ENCODE measurements at regions not wholly inside any gene's neighbourhood (a gene's known extent, or its start where the extent isn't known, plus 50 kb on each side); places are given as distances from the start of the nearest gene placed in this dataset.

GRCh38 chr1:193589597-193590040 lies 403.2 kb upstream of the B3GALT2 start:
- H3K4me1 Mint-ChIP-seq (ENCODE audit: low read depth): peaks cover 10% of the 10 kb centered on the region
- CTCF ChIA-PET: interaction anchor here (1.0 kb wide), 1 partner anchor 64 kb away, joined by 4 read pairs; no protein-coding TSS in a partner anchor
- H3K27ac Mint-ChIP-seq: no peak overlapping the region
- no peaks in the 10 kb centered on the region for H3K9me3 Mint-ChIP-seq
- H3K36me3 Mint-ChIP-seq (ENCODE audit: low read depth): no peaks in the 10 kb centered on the region
- no peak for ATAC-seq
- POLR2A ChIA-PET: no interaction called here
- DNase-seq: no peak
- no peaks in the 10 kb centered on the region for H3K27me3 Mint-ChIP-seq
- intact Hi-C loops (cut with micrococcal nuclease): no loop called here
- TF ChIP-seq, protein P1, sequence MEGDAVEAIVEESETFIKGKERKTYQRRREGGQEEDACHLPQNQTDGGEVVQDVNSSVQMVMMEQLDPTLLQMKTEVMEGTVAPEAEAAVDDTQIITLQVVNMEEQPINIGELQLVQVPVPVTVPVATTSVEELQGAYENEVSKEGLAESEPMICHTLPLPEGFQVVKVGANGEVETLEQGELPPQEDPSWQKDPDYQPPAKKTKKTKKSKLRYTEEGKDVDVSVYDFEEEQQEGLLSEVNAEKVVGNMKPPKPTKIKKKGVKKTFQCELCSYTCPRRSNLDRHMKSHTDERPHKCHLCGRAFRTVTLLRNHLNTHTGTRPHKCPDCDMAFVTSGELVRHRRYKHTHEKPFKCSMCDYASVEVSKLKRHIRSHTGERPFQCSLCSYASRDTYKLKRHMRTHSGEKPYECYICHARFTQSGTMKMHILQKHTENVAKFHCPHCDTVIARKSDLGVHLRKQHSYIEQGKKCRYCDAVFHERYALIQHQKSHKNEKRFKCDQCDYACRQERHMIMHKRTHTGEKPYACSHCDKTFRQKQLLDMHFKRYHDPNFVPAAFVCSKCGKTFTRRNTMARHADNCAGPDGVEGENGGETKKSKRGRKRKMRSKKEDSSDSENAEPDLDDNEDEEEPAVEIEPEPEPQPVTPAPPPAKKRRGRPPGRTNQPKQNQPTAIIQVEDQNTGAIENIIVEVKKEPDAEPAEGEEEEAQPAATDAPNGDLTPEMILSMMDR (IDR thresholded peaks at IDR 0.05): no peak
- H3K4me3 Mint-ChIP-seq: no peak overlapping the region

DNA sequence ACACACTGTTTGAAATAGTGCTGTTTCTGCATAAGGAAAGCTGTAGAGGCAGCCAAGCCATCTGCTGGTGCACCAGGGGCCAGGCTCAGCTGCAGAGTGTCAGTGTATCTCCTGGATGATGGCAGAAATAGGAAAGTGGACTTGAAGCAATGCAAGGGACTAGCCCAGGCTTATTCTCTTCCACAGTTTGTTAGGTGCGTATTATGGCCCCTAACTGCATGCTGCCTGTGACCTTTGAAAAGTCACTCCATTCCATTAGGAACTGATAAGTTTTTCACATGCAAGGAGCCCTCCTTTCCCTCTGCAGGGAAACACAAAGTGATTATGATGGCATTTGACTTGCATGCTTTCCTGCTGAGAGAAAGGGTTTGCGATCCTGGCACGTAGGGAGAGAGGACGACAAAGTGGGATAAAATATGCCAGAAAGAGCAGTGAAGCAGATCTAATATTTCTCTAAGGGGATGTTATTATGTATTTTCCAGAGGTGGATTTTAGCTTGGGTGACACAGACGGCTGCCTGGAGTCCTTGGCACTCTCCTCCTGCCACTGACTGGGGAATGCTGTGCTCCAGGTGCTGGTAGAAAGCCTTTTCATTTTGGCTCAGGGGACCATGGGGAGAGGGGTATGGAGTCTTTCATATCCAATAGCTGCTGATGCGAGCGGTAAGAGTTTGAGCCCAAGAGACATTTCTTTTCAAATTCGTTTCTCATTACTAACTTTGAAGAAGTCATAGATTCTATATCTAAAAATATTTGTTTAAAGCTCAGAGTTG lies 402.1 kb upstream of the B3GALT2 start:
- Mint-ChIP-seq H3K36me3 (ENCODE audit: low read depth) (no peaks in the 10 kb centered on the region), H3K4me1 (ENCODE audit: low read depth) (peaks cover 10% of the 10 kb centered on the region), H3K27ac (no peak overlapping the region), H3K4me3 (no peak overlapping the region), H3K27me3 (no peaks in the 10 kb centered on the region), H3K9me3 (no peaks in the 10 kb centered on the region)
- intact Hi-C loops (cut with micrococcal nuclease): no loop called here
- TF ChIP-seq, protein P1 (IDR thresholded peaks at IDR 0.05): no peak
- ATAC-seq: no peak
- ChIA-PET POLR2A (no interaction called here), CTCF (interaction anchor here (1.0 kb wide), 1 partner anchor 65 kb away, joined by 4 read pairs; no protein-coding TSS in a partner anchor)
- no peak for DNase-seq

GRCh38 chr1:193584731-193585239 lies 398.4 kb upstream of the B3GALT2 start:
- no peak overlapping the region for H3K27ac Mint-ChIP-seq
- H3K4me3 Mint-ChIP-seq: no peak overlapping the region
- ATAC-seq (no peak), DNase-seq (no peak)
- H3K9me3 Mint-ChIP-seq: peaks cover 2% of the 10 kb centered on the region
- no peaks in the 10 kb centered on the region for H3K27me3 Mint-ChIP-seq
- ChIA-PET CTCF (no interaction called here), POLR2A (no interaction called here)
- peaks cover 2% of the 10 kb centered on the region for H3K36me3 Mint-ChIP-seq (ENCODE audit: low read depth)
- intact Hi-C loops (cut with micrococcal nuclease): no loop called here
- no peaks in the 10 kb centered on the region for H3K4me1 Mint-ChIP-seq (ENCODE audit: low read depth)
- TF ChIP-seq, protein P1 (IDR thresholded peaks at IDR 0.05): no peak

GRCh38 chr1:193581341-193581740 lies 394.9 kb upstream of the B3GALT2 start:
- POLR2A ChIA-PET: no interaction called here
- CTCF ChIA-PET: no interaction called here
- TF ChIP-seq, protein P1 (IDR thresholded peaks at IDR 0.05): no peak
- no peaks in the 10 kb centered on the region for H3K27me3 Mint-ChIP-seq
- H3K27ac Mint-ChIP-seq: no peak overlapping the region
- peaks cover 2% of the 10 kb centered on the region for H3K36me3 Mint-ChIP-seq (ENCODE audit: low read depth)
- ATAC-seq (no peak), DNase-seq (no peak)
- no peak overlapping the region for H3K4me3 Mint-ChIP-seq
- peaks cover 2% of the 10 kb centered on the region for H3K9me3 Mint-ChIP-seq
- intact Hi-C loops (cut with micrococcal nuclease): no loop called here
- no peaks in the 10 kb centered on the region for H3K4me1 Mint-ChIP-seq (ENCODE audit: low read depth)

- ATAC-seq: no peak
- POLR2A ChIA-PET: no interaction called here
- intact Hi-C loops (cut with micrococcal nuclease): no loop called here
- Mint-ChIP-seq H3K27me3 (no peaks in the 10 kb centered on the region), H3K4me1 (ENCODE audit: low read depth) (no peaks in the 10 kb centered on the region), H3K36me3 (ENCODE audit: low read depth) (peaks cover 2% of the 10 kb centered on the region), H3K27ac (no peak overlapping the region), H3K9me3 (peaks cover 2% of the 10 kb centered on the region), H3K4me3 (no peak overlapping the region)
- CTCF ChIA-PET: interaction anchor here (1.2 kb wide), 1 partner anchor 12 kb away, joined by 3 read pairs; no protein-coding TSS in a partner anchor
- TF ChIP-seq, protein P1 (IDR thresholded peaks at IDR 0.05): no peak
- no peak for DNase-seq
Observed at GRCh38 chr1:193580419-193580818, 394.0 kb upstream of the B3GALT2 start.
